Neural cell (in vitro differentiated cells): ENCODE measurements at regions not wholly inside any gene's neighbourhood (a gene's known extent, or its start where the extent isn't known, plus 50 kb on each side); places are given as distances from the start of the nearest gene placed in this dataset.

Source experiments
- POLR2AphosphoS5 ChIP-seq: IDR thresholded peaks from 2 replicates; pipeline ENCODE4 v1.6.1; 2012
- TF ChIP-seq, protein P1 (sequence below): fragments of 450-650 bp; IDR thresholded peaks from 2 replicates; pipeline ENCODE4 v1.5.1; 2014; ENCODE audit warnings: antibody characterized with exemption, mild to moderate bottlenecking, moderate library complexity; ENCODE audit not compliant: poor library complexity, severe bottlenecking

DNA sequence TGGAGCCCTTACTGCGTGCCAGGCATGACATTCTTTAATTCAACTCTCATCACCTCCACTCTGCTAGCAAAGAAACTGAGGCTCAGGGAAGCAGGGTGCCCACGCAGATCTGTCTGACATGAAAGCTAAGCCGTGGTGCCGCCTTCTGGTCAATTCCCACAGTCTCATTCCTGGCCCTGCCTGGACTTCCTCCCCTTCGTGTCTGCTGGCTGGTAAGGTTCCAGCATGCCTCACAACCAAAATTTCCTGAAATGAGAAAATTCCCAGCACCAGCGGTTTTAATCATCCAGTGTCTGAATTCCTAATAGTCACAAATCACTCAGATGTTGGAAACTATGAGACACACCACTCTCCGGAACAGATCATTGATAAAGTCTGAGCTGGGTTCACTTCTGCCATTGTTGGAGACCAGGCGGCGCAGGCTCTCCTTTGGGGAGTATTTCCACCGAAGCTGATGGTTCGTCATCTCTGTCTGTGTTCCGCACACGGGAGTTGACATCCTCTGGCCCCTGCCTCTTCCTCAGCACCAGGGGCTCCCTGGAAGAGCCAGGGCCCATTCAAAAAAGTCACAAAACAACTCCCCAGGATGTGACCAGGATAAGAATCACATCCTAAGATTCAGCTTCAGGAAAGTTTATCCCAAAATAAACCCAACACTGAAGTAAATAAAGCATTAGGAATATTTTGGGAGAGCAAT is 167.7 kb downstream of the PLPP3 start:
- TF ChIP-seq POLR2AphosphoS5, result no peak
- TF ChIP-seq, protein P1, sequence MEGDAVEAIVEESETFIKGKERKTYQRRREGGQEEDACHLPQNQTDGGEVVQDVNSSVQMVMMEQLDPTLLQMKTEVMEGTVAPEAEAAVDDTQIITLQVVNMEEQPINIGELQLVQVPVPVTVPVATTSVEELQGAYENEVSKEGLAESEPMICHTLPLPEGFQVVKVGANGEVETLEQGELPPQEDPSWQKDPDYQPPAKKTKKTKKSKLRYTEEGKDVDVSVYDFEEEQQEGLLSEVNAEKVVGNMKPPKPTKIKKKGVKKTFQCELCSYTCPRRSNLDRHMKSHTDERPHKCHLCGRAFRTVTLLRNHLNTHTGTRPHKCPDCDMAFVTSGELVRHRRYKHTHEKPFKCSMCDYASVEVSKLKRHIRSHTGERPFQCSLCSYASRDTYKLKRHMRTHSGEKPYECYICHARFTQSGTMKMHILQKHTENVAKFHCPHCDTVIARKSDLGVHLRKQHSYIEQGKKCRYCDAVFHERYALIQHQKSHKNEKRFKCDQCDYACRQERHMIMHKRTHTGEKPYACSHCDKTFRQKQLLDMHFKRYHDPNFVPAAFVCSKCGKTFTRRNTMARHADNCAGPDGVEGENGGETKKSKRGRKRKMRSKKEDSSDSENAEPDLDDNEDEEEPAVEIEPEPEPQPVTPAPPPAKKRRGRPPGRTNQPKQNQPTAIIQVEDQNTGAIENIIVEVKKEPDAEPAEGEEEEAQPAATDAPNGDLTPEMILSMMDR, result no peak
